Right atrium auricular region (tissue), 2 donors: ENCODE measurements at regions not wholly inside any gene's neighbourhood (a gene's known extent, or its start where the extent isn't known, plus 50 kb on each side); places are given as distances from the start of the nearest gene placed in this dataset.

Source experiments
- DNase-seq: peaks from one replicate; pipeline ENCODE4 v3.0.0-alpha.2; 2019; ENCODE audit warnings: low spot score
- H3K27ac ChIP-seq, 2 donors: fragments of 200-600 bp; sonication (generic); 1 replicate in 1 of 2; 2 replicates in 1 of 2; pipeline ENCODE4 v1.5.1; 2016 to 2019
- H3K27me3 ChIP-seq, 2 donors: fragments of 200-600 bp; sonication (generic); one replicate each; pipeline versions ENCODE4 v1.5.1 to v1.6.0; 2017 to 2019
- H3K36me3 ChIP-seq: fragments of 200-600 bp; sonication (generic); one replicate; pipeline ENCODE4 v1.5.1; 2016
- H3K4me1 ChIP-seq, 2 donors: fragments of 200-600 bp; sonication (generic); one replicate each; pipeline versions ENCODE4 v1.5.1 to v1.6.0; 2017 to 2019
- H3K4me3 ChIP-seq, 2 donors: fragments of 200-600 bp; sonication (generic); 1 replicate in 1 of 2; 2 replicates in 1 of 2; pipeline ENCODE4 v1.5.1; 2017 to 2019; ENCODE audit warnings: mild to moderate bottlenecking in 1 of 2, moderate library complexity in 1 of 2
- H3K9me3 ChIP-seq, 2 donors: fragments of 200-600 bp; sonication (generic); one replicate each; pipeline ENCODE4 v1.5.1; 2019
- CTCF ChIP-seq, 2 donors: fragments of 200-600 bp; sonication (generic); IDR thresholded peaks; one replicate each; pipeline ENCODE4 v1.5.1; 2019; ENCODE audit warnings: antibody characterized with exemption in 2 of 2

- Histone ChIP-seq H3K4me3 (no peak overlapping the region), H3K4me1 (no peaks in the 10 kb centered on the region), H3K36me3 (no peaks in the 10 kb centered on the region), H3K27me3 (no peaks in the 10 kb centered on the region), H3K9me3 (no peaks in the 10 kb centered on the region), H3K27ac (no peak overlapping the region)
- no peak for TF ChIP-seq CTCF (IDR thresholded peaks at IDR 0.05)
- no peak for DNase-seq
These were observed 276.7 kb upstream of the DIAPH2 start for GRCh38 chrX:96407981-96408380.

- Histone ChIP-seq H3K36me3 (no peaks in the 10 kb centered on the region), H3K9me3 (no peaks in the 10 kb centered on the region), H3K27me3 (no peaks in the 10 kb centered on the region), H3K4me1 (no peaks in the 10 kb centered on the region), H3K4me3 (no peak overlapping the region), H3K27ac (no peak overlapping the region)
- DNase-seq: no peak
- TF ChIP-seq CTCF (IDR thresholded peaks at IDR 0.05): no peak
These were observed 273.7 kb upstream of the DIAPH2 start for GRCh38 chrX:96410927-96411326.

GRCh38 chrX:96417695-96418094 is 266.9 kb upstream of the DIAPH2 start:
- no peaks in the 10 kb centered on the region for H3K4me1 ChIP-seq
- H3K4me3 ChIP-seq: no peak overlapping the region
- no peaks in the 10 kb centered on the region for H3K9me3 ChIP-seq
- TF ChIP-seq CTCF (IDR thresholded peaks at IDR 0.05): no peak
- H3K27me3 ChIP-seq: peaks cover 0 to 4% of the 10 kb centered on the region in 2 donors
- H3K36me3 ChIP-seq: no peaks in the 10 kb centered on the region
- DNase-seq: no peak
- H3K27ac ChIP-seq: no peak overlapping the region

GRCh38 chrX:96424007-96424406 is 260.6 kb upstream of the DIAPH2 start:
- no peaks in the 10 kb centered on the region for H3K4me1 ChIP-seq
- no peaks in the 10 kb centered on the region for H3K36me3 ChIP-seq
- DNase-seq: no peak
- H3K27ac ChIP-seq: no peak overlapping the region
- TF ChIP-seq CTCF (IDR thresholded peaks at IDR 0.05): no peak
- H3K4me3 ChIP-seq: no peak overlapping the region
- H3K27me3 ChIP-seq: peaks cover 0 to 4% of the 10 kb centered on the region in 2 donors
- no peaks in the 10 kb centered on the region for H3K9me3 ChIP-seq

GRCh38 chrX:96425200-96425599 is 259.4 kb upstream of the DIAPH2 start:
- Histone ChIP-seq H3K36me3 (no peaks in the 10 kb centered on the region), H3K9me3 (no peaks in the 10 kb centered on the region), H3K4me3 (no peak overlapping the region), H3K27ac (no peak overlapping the region), H3K27me3 (no peaks in the 10 kb centered on the region), H3K4me1 (no peaks in the 10 kb centered on the region)
- no peak for TF ChIP-seq CTCF (IDR thresholded peaks at IDR 0.05)
- DNase-seq: no peak

- no peak overlapping the region for H3K27ac ChIP-seq
- peaks cover 0 to 4% of the 10 kb centered on the region in 2 donors for H3K4me1 ChIP-seq
- no peak overlapping the region for H3K4me3 ChIP-seq
- no peak for DNase-seq
- TF ChIP-seq CTCF (IDR thresholded peaks at IDR 0.05): no peak
- no peaks in the 10 kb centered on the region for H3K9me3 ChIP-seq
- H3K36me3 ChIP-seq: no peaks in the 10 kb centered on the region
- no peaks in the 10 kb centered on the region for H3K27me3 ChIP-seq
These were observed 253.7 kb upstream of the DIAPH2 start for GRCh38 chrX:96430756-96431455.
